ENCODE measurements at regions not wholly inside any gene's neighbourhood (a gene's known extent, or its start where the extent isn't known, plus 50 kb on each side); places are given as distances from the start of the nearest gene placed in this dataset.

- Histone ChIP-seq H3K36me3 (replicated peaks in 1 of 2) (no peaks in the 10 kb centered on the region), H3K4me1 (replicated peaks in 1 of 2) (no peaks in the 10 kb centered on the region), H3K27me3 (no peaks in the 10 kb centered on the region), H3K9me3 (replicated peaks in 1 of 3) (no peaks in the 10 kb centered on the region), H3K27ac (no peak overlapping the region), H3K4me3 (no peak overlapping the region)
- no peak for TF ChIP-seq POLR2A (IDR thresholded peaks at IDR 0.05)
- no peak for TF ChIP-seq CTCF (IDR thresholded peaks at IDR 0.05)
- 39 to 57% (median 51%) methylated on average over 1 of the region's 1 CpG for WGBS, 4 donors
- DNase-seq = no peak
- intact Hi-C loops (cut with DNase I) = no loop called here
Measured at GRCh38 chr10:106450966-106451365, 713.5 kb downstream of the SORCS1 start.

- no peak overlapping the region for H3K4me3 ChIP-seq
- intact Hi-C loops (cut with DNase I) = no loop called here
- DNase-seq = no peak
- H3K27me3 ChIP-seq = no peaks in the 10 kb centered on the region
- TF ChIP-seq CTCF (IDR thresholded peaks at IDR 0.05) = no peak
- H3K36me3 ChIP-seq (replicated peaks in 1 of 2) = no peaks in the 10 kb centered on the region
- H3K4me1 ChIP-seq (replicated peaks in 1 of 2) = no peaks in the 10 kb centered on the region
- H3K27ac ChIP-seq = no peak overlapping the region
- H3K9me3 ChIP-seq (replicated peaks in 1 of 3) = no peaks in the 10 kb centered on the region
Measured at GRCh38 chr10:106446920-106447319, 717.6 kb downstream of the SORCS1 start.

- TF ChIP-seq CTCF (IDR thresholded peaks at IDR 0.05) (no peak), POLR2A (IDR thresholded peaks at IDR 0.05) (no peak)
- intact Hi-C loops (cut with DNase I) = no loop called here
- no peak for DNase-seq
- Histone ChIP-seq H3K9me3 (replicated peaks in 1 of 3) (no peaks in the 10 kb centered on the region), H3K4me1 (replicated peaks in 1 of 2) (no peaks in the 10 kb centered on the region), H3K36me3 (replicated peaks in 1 of 2) (no peaks in the 10 kb centered on the region), H3K4me3 (no peak overlapping the region), H3K27me3 (no peaks in the 10 kb centered on the region), H3K27ac (no peak overlapping the region)
- WGBS, 4 donors = 48 to 53% (median 51%) methylated on average over 2 of the region's 2 CpGs
Measured at GRCh38 chr10:106442223-106442622, 722.3 kb downstream of the SORCS1 start.

- Histone ChIP-seq H3K4me3 (no peak overlapping the region), H3K27me3 (no peaks in the 10 kb centered on the region), H3K9me3 (replicated peaks in 1 of 3) (no peaks in the 10 kb centered on the region), H3K36me3 (replicated peaks in 1 of 2) (no peaks in the 10 kb centered on the region), H3K27ac (no peak overlapping the region), H3K4me1 (replicated peaks in 1 of 2) (no peaks in the 10 kb centered on the region)
- DNase-seq = no peak
- TF ChIP-seq POLR2A (IDR thresholded peaks at IDR 0.05) (no peak), CTCF (IDR thresholded peaks at IDR 0.05) (no peak)
- intact Hi-C loops (cut with DNase I) = no loop called here
- WGBS, 4 donors = 74 to 89% (median 81%) methylated on average over 4 of the region's 4 CpGs
Measured at GRCh38 chr10:106440767-106441166, 723.7 kb downstream of the SORCS1 start.

Data from adrenal gland (tissue), 9 donors.